Esophagus squamous epithelium (tissue), 4 donors: ENCODE measurements at regions not wholly inside any gene's neighbourhood (a gene's known extent, or its start where the extent isn't known, plus 50 kb on each side); places are given as distances from the start of the nearest gene placed in this dataset.

Experiments used
- CTCF ChIP-seq, 6 experiments: fragments of 450-650 bp in 4 of 6; fragments of 200-600 bp in 2 of 6; sonication (generic) in 2 of 6; IDR thresholded peaks; one replicate each; pipeline ENCODE4 v1.5.1; 2016 to 2019; ENCODE audit warnings: antibody characterized with exemption in 6 of 6, mild to moderate bottlenecking in 4 of 6, moderate library complexity in 4 of 6
- POLR2A ChIP-seq, 4 donors: fragments of 450-650 bp; IDR thresholded peaks; one replicate each; pipeline ENCODE4 v1.6.1; 2017; ENCODE audit warnings: antibody characterized with exemption in 4 of 4, mild to moderate bottlenecking in 4 of 4, moderate library complexity in 3 of 4

- TF ChIP-seq CTCF (IDR thresholded peaks at IDR 0.05) (no peak), POLR2A (IDR thresholded peaks at IDR 0.05) (no peak)
Observed at GRCh38 chr6:103722683-103723082, 1137.0 kb downstream of the HACE1 start.
